ENCODE measurements at regions not wholly inside any gene's neighbourhood (a gene's known extent, or its start where the extent isn't known, plus 50 kb on each side); places are given as distances from the start of the nearest gene placed in this dataset.
A peak's percentile ranks its signal among the peaks of the same experiment; 100 is the strongest.

- Histone ChIP-seq H3K4me1 (ENCODE audit: control insufficient read depth in 1 of 2, insufficient read depth in 2 of 2, low read length in 2 of 2) (no peaks in the 10 kb centered on the region), H3K36me3 (ENCODE audit: control insufficient read depth in 1 of 2, insufficient read depth in 2 of 2, low read length in 2 of 2) (no peaks in the 10 kb centered on the region), H3K9ac (ENCODE audit: low read depth in 1 of 2, low read length in 2 of 2) (no peak overlapping the region), H3K27me3 (ENCODE audit: control insufficient read depth in 1 of 2, insufficient read depth in 2 of 2, low read length in 2 of 2) (no peaks in the 10 kb centered on the region), H3K9me3 (ENCODE audit: control insufficient read depth in 1 of 2, low read length in 2 of 2) (no peaks in the 10 kb centered on the region), H3K27ac (ENCODE audit: low read depth, low read length) (no peak overlapping the region), H3K4me3 (ENCODE audit: low read depth in 1 of 2, low read length in 2 of 2) (no peak overlapping the region)
Observed at GRCh38 chr1:55658917-55659316, 443.8 kb upstream of the USP24 start.

GRCh38 chr1:55654750-55655149, 439.6 kb upstream of the USP24 start:
- Histone ChIP-seq H3K36me3 (ENCODE audit: control insufficient read depth in 1 of 2, insufficient read depth in 2 of 2, low read length in 2 of 2) (no peaks in the 10 kb centered on the region), H3K27me3 (ENCODE audit: control insufficient read depth in 1 of 2, insufficient read depth in 2 of 2, low read length in 2 of 2) (no peaks in the 10 kb centered on the region), H3K9me3 (ENCODE audit: control insufficient read depth in 1 of 2, low read length in 2 of 2) (no peaks in the 10 kb centered on the region), H3K4me3 (ENCODE audit: low read depth in 1 of 2, low read length in 2 of 2) (no peak overlapping the region), H3K27ac (ENCODE audit: low read depth, low read length) (no peak overlapping the region), H3K4me1 (ENCODE audit: control insufficient read depth in 1 of 2, insufficient read depth in 2 of 2, low read length in 2 of 2) (no peaks in the 10 kb centered on the region), H3K9ac (ENCODE audit: low read depth in 1 of 2, low read length in 2 of 2) (no peak overlapping the region)

GRCh38 chr1:55654171-55654570, 439.0 kb upstream of the USP24 start:
- Histone ChIP-seq H3K9ac (ENCODE audit: low read depth in 1 of 2, low read length in 2 of 2) (no peak overlapping the region), H3K4me1 (ENCODE audit: control insufficient read depth in 1 of 2, insufficient read depth in 2 of 2, low read length in 2 of 2) (no peaks in the 10 kb centered on the region), H3K27ac (ENCODE audit: low read depth, low read length) (no peak overlapping the region), H3K9me3 (ENCODE audit: control insufficient read depth in 1 of 2, low read length in 2 of 2) (no peaks in the 10 kb centered on the region), H3K27me3 (ENCODE audit: control insufficient read depth in 1 of 2, insufficient read depth in 2 of 2, low read length in 2 of 2) (no peaks in the 10 kb centered on the region), H3K36me3 (ENCODE audit: control insufficient read depth in 1 of 2, insufficient read depth in 2 of 2, low read length in 2 of 2) (no peaks in the 10 kb centered on the region), H3K4me3 (ENCODE audit: low read depth in 1 of 2, low read length in 2 of 2) (no peak overlapping the region)

GRCh38 chr1:55650444-55650843, 435.3 kb upstream of the USP24 start:
- H3K9me3 ChIP-seq (ENCODE audit: control insufficient read depth in 1 of 2, low read length in 2 of 2), result no peaks in the 10 kb centered on the region
- no peak overlapping the region for H3K27ac ChIP-seq (ENCODE audit: low read depth, low read length)
- no peak overlapping the region for H3K4me3 ChIP-seq (ENCODE audit: low read depth in 1 of 2, low read length in 2 of 2)
- H3K9ac ChIP-seq (ENCODE audit: low read depth in 1 of 2, low read length in 2 of 2), result no peak overlapping the region
- no peaks in the 10 kb centered on the region for H3K4me1 ChIP-seq (ENCODE audit: control insufficient read depth in 1 of 2, insufficient read depth in 2 of 2, low read length in 2 of 2)
- H3K27me3 ChIP-seq (ENCODE audit: control insufficient read depth in 1 of 2, insufficient read depth in 2 of 2, low read length in 2 of 2), result no peaks in the 10 kb centered on the region
- H3K36me3 ChIP-seq (ENCODE audit: control insufficient read depth in 1 of 2, insufficient read depth in 2 of 2, low read length in 2 of 2), result no peaks in the 10 kb centered on the region

- H3K27ac ChIP-seq (ENCODE audit: low read depth, low read length), result no peak overlapping the region
- H3K9ac ChIP-seq (ENCODE audit: low read depth in 1 of 2, low read length in 2 of 2), result no peak overlapping the region
- no peaks in the 10 kb centered on the region for H3K36me3 ChIP-seq (ENCODE audit: control insufficient read depth in 1 of 2, insufficient read depth in 2 of 2, low read length in 2 of 2)
- no peaks in the 10 kb centered on the region for H3K27me3 ChIP-seq (ENCODE audit: control insufficient read depth in 1 of 2, insufficient read depth in 2 of 2, low read length in 2 of 2)
- no peaks in the 10 kb centered on the region for H3K9me3 ChIP-seq (ENCODE audit: control insufficient read depth in 1 of 2, low read length in 2 of 2)
- H3K4me3 ChIP-seq (ENCODE audit: low read depth in 1 of 2, low read length in 2 of 2), result no peak overlapping the region
- no peaks in the 10 kb centered on the region for H3K4me1 ChIP-seq (ENCODE audit: control insufficient read depth in 1 of 2, insufficient read depth in 2 of 2, low read length in 2 of 2)
Observed at GRCh38 chr1:55646181-55646580, 431.0 kb upstream of the USP24 start.

- no peak overlapping the region for H3K4me3 ChIP-seq (ENCODE audit: low read depth in 1 of 2, low read length in 2 of 2)
- no peaks in the 10 kb centered on the region for H3K36me3 ChIP-seq (ENCODE audit: control insufficient read depth in 1 of 2, insufficient read depth in 2 of 2, low read length in 2 of 2)
- no peak overlapping the region for H3K9ac ChIP-seq (ENCODE audit: low read depth in 1 of 2, low read length in 2 of 2)
- no peaks in the 10 kb centered on the region for H3K9me3 ChIP-seq (ENCODE audit: control insufficient read depth in 1 of 2, low read length in 2 of 2)
- H3K27ac ChIP-seq (ENCODE audit: low read depth, low read length), result no peak overlapping the region
- H3K4me1 ChIP-seq (ENCODE audit: control insufficient read depth in 1 of 2, insufficient read depth in 2 of 2, low read length in 2 of 2), result no peaks in the 10 kb centered on the region
- H3K27me3 ChIP-seq (ENCODE audit: control insufficient read depth in 1 of 2, insufficient read depth in 2 of 2, low read length in 2 of 2), result no peaks in the 10 kb centered on the region
Observed at GRCh38 chr1:55645270-55645669, 430.1 kb upstream of the USP24 start.

GRCh38 chr1:55641947-55642346, 426.8 kb upstream of the USP24 start:
- no peak overlapping the region for H3K9ac ChIP-seq (ENCODE audit: low read depth in 1 of 2, low read length in 2 of 2)
- no peaks in the 10 kb centered on the region for H3K9me3 ChIP-seq (ENCODE audit: control insufficient read depth in 1 of 2, low read length in 2 of 2)
- no peaks in the 10 kb centered on the region for H3K36me3 ChIP-seq (ENCODE audit: control insufficient read depth in 1 of 2, insufficient read depth in 2 of 2, low read length in 2 of 2)
- H3K4me3 ChIP-seq (ENCODE audit: low read depth in 1 of 2, low read length in 2 of 2), result no peak overlapping the region
- no peaks in the 10 kb centered on the region for H3K27me3 ChIP-seq (ENCODE audit: control insufficient read depth in 1 of 2, insufficient read depth in 2 of 2, low read length in 2 of 2)
- H3K4me1 ChIP-seq (ENCODE audit: control insufficient read depth in 1 of 2, insufficient read depth in 2 of 2, low read length in 2 of 2), result no peaks in the 10 kb centered on the region
- no peak overlapping the region for H3K27ac ChIP-seq (ENCODE audit: low read depth, low read length)

GRCh38 chr1:55640708-55641473, 425.7 kb upstream of the USP24 start:
- Histone ChIP-seq H3K9ac (ENCODE audit: low read depth in 1 of 2, low read length in 2 of 2) (no peak overlapping the region), H3K27ac (ENCODE audit: low read depth, low read length) (no peak overlapping the region), H3K4me1 (ENCODE audit: control insufficient read depth in 1 of 2, insufficient read depth in 2 of 2, low read length in 2 of 2) (no peaks in the 10 kb centered on the region), H3K9me3 (ENCODE audit: control insufficient read depth in 1 of 2, low read length in 2 of 2) (no peaks in the 10 kb centered on the region), H3K4me3 (ENCODE audit: low read depth in 1 of 2, low read length in 2 of 2) (peak overlapping the region; percentile 27 to 32), H3K36me3 (ENCODE audit: control insufficient read depth in 1 of 2, insufficient read depth in 2 of 2, low read length in 2 of 2) (no peaks in the 10 kb centered on the region), H3K27me3 (ENCODE audit: control insufficient read depth in 1 of 2, insufficient read depth in 2 of 2, low read length in 2 of 2) (no peaks in the 10 kb centered on the region)

GRCh38 chr1:55639526-55639925, 424.4 kb upstream of the USP24 start:
- no peaks in the 10 kb centered on the region for H3K9me3 ChIP-seq (ENCODE audit: control insufficient read depth in 1 of 2, low read length in 2 of 2)
- H3K36me3 ChIP-seq (ENCODE audit: control insufficient read depth in 1 of 2, insufficient read depth in 2 of 2, low read length in 2 of 2), result no peaks in the 10 kb centered on the region
- no peaks in the 10 kb centered on the region for H3K4me1 ChIP-seq (ENCODE audit: control insufficient read depth in 1 of 2, insufficient read depth in 2 of 2, low read length in 2 of 2)
- H3K9ac ChIP-seq (ENCODE audit: low read depth in 1 of 2, low read length in 2 of 2), result no peak overlapping the region
- H3K27me3 ChIP-seq (ENCODE audit: control insufficient read depth in 1 of 2, insufficient read depth in 2 of 2, low read length in 2 of 2), result no peaks in the 10 kb centered on the region
- no peak overlapping the region for H3K27ac ChIP-seq (ENCODE audit: low read depth, low read length)
- H3K4me3 ChIP-seq (ENCODE audit: low read depth in 1 of 2, low read length in 2 of 2), result no peak overlapping the region

- H3K27ac ChIP-seq (ENCODE audit: low read depth, low read length), result no peak overlapping the region
- no peak overlapping the region for H3K9ac ChIP-seq (ENCODE audit: low read depth in 1 of 2, low read length in 2 of 2)
- H3K9me3 ChIP-seq (ENCODE audit: control insufficient read depth in 1 of 2, low read length in 2 of 2), result no peaks in the 10 kb centered on the region
- no peaks in the 10 kb centered on the region for H3K27me3 ChIP-seq (ENCODE audit: control insufficient read depth in 1 of 2, insufficient read depth in 2 of 2, low read length in 2 of 2)
- H3K36me3 ChIP-seq (ENCODE audit: control insufficient read depth in 1 of 2, insufficient read depth in 2 of 2, low read length in 2 of 2), result no peaks in the 10 kb centered on the region
- H3K4me3 ChIP-seq (ENCODE audit: low read depth in 1 of 2, low read length in 2 of 2), result no peak overlapping the region
- H3K4me1 ChIP-seq (ENCODE audit: control insufficient read depth in 1 of 2, insufficient read depth in 2 of 2, low read length in 2 of 2), result no peaks in the 10 kb centered on the region
Observed at GRCh38 chr1:55639051-55639450, 423.9 kb upstream of the USP24 start.
